Lower lobe of right lung (tissue), 2 donors: ENCODE measurements at regions not wholly inside any gene's neighbourhood (a gene's known extent, or its start where the extent isn't known, plus 50 kb on each side); places are given as distances from the start of the nearest gene placed in this dataset.

Experiments
- ATAC-seq, 2 donors: fragments of 200-7000 bp; cut with Tn5 transposase; one replicate each; pipeline ENCODE4 v1.9.1; 2020 to 2022; ENCODE audit warnings: mild to moderate bottlenecking in 2 of 2, moderate library complexity in 2 of 2
- DNase-seq: peaks from one replicate; pipeline ENCODE4 v3.0.0-alpha.2; 2020
- H3K27ac ChIP-seq: fragments of 200-600 bp; one replicate; pipeline ENCODE4 v1.8.0; 2022
- H3K27me3 ChIP-seq: fragments of 200-600 bp; one replicate; pipeline ENCODE4 v1.8.0; 2022; ENCODE audit warnings: low read depth
- H3K36me3 ChIP-seq: fragments of 200-600 bp; one replicate; pipeline ENCODE4 v1.8.0; 2022; ENCODE audit warnings: mild to moderate bottlenecking
- H3K4me1 ChIP-seq: fragments of 200-600 bp; one replicate; pipeline ENCODE4 v1.8.0; 2022
- H3K4me3 ChIP-seq: fragments of 200-600 bp; one replicate; pipeline ENCODE4 v1.8.0; 2022; ENCODE audit warnings: mild to moderate bottlenecking
- H3K9me3 ChIP-seq: fragments of 200-600 bp; one replicate; pipeline ENCODE4 v1.8.0; 2022
- intact Hi-C: fragments of 100-400 bp; cut with DNase I; formaldehyde crosslinking; loops from one replicate; pipeline ENCODE4 v1.11.0; 2022
- TF ChIP-seq, protein P1 (sequence below): fragments of 200-600 bp; IDR thresholded peaks from one replicate; pipeline ENCODE4 v1.8.0; 2022; ENCODE audit warnings: antibody characterized with exemption, mild to moderate bottlenecking
- donor health status: DM: no; HTN: yes; CAD: no; lungs with severe emphysema.

DNA sequence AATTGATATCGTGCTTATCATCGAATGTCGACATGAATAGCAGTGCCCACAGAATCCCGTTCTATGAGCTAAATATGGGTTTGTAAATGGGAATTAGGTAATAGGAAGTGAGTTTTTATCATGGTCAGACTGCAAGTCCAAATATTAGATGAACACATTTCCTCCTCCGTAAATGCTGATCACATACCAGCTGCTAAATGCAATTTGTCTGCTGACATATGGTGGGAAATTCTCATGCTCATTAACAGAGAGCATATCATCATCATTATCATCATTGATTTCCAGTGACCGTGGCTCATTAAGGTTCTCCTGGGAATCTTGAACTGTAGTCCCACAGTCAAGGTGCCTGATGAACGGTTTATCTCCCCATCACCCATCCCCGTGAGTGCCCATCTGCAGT is 998.8 kb upstream of the TMEM132C start:
- Histone ChIP-seq H3K4me3 (no peak overlapping the region), H3K36me3 (no peaks in the 10 kb centered on the region), H3K9me3 (no peaks in the 10 kb centered on the region), H3K4me1 (no peaks in the 10 kb centered on the region), H3K27me3 (no peaks in the 10 kb centered on the region), H3K27ac (no peak overlapping the region)
- ATAC-seq (no peak), DNase-seq (no peak)
- TF ChIP-seq, protein P1, sequence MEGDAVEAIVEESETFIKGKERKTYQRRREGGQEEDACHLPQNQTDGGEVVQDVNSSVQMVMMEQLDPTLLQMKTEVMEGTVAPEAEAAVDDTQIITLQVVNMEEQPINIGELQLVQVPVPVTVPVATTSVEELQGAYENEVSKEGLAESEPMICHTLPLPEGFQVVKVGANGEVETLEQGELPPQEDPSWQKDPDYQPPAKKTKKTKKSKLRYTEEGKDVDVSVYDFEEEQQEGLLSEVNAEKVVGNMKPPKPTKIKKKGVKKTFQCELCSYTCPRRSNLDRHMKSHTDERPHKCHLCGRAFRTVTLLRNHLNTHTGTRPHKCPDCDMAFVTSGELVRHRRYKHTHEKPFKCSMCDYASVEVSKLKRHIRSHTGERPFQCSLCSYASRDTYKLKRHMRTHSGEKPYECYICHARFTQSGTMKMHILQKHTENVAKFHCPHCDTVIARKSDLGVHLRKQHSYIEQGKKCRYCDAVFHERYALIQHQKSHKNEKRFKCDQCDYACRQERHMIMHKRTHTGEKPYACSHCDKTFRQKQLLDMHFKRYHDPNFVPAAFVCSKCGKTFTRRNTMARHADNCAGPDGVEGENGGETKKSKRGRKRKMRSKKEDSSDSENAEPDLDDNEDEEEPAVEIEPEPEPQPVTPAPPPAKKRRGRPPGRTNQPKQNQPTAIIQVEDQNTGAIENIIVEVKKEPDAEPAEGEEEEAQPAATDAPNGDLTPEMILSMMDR = no peak
- intact Hi-C loops = no loop called here

DNA sequence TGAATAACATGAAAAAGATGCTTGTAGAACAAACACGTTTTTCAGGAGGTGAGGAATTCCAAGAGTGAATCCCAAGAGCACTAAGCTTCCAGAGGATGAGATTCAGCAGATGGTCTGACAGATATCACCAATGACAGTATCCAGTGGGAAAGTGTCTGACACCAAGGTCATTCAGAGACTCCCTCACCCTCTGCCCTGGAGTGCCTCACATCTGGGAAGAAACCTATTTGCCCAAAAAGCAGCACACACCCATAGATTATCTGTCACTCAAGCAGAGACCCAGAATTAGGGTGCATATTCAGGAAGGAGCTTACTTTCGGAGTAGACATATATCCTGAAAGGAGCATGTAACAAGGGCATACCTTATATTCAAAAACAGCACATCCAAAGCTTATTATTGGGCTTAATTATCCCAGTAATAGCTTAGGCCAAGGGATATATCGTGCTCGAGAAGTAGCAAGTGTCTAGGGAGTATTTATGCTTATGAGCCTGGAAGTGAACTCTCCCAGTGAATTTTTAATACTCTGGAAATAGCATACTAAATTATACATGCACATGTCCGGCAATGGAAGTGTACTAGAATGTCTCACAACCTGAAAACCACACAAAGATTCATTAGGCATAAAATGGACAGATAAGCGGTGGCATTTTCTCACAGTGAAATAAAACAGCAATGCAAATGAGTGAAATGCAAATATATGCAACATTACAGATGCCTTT is 998.1 kb upstream of the TMEM132C start:
- Histone ChIP-seq H3K4me1 (no peaks in the 10 kb centered on the region), H3K4me3 (no peak overlapping the region), H3K27me3 (no peaks in the 10 kb centered on the region), H3K27ac (no peak overlapping the region), H3K36me3 (no peaks in the 10 kb centered on the region), H3K9me3 (no peaks in the 10 kb centered on the region)
- DNase-seq (no peak), ATAC-seq (no peak)
- TF ChIP-seq, protein P1 = no peak
- intact Hi-C loops = no loop called here

DNA sequence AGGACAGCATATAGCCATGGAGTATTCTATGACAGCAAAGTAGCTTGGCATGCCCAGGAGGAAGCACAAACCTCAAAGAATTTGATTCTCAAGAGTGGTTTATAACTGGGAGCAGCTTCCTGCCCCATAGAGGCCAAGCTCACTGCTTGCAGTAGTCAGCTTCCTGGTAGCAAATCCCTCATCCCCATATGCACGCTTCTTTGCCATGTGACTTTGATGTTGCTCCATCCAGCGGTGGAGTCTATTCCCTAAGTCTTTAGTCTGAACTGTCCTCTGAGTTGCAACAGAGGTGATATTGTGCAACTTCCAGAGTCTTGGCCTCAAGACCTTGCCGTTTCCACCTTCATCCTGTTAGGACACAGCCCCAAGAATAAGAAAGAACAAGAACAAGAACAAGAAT is 996.8 kb upstream of the TMEM132C start:
- DNase-seq (no peak), ATAC-seq (peak; percentile 58 to 65)
- Histone ChIP-seq H3K36me3 (no peaks in the 10 kb centered on the region), H3K4me1 (no peaks in the 10 kb centered on the region), H3K27ac (no peak overlapping the region), H3K27me3 (no peaks in the 10 kb centered on the region), H3K9me3 (no peaks in the 10 kb centered on the region), H3K4me3 (no peak overlapping the region)
- TF ChIP-seq, protein P1 = no peak
- intact Hi-C loops = no loop called here

DNA sequence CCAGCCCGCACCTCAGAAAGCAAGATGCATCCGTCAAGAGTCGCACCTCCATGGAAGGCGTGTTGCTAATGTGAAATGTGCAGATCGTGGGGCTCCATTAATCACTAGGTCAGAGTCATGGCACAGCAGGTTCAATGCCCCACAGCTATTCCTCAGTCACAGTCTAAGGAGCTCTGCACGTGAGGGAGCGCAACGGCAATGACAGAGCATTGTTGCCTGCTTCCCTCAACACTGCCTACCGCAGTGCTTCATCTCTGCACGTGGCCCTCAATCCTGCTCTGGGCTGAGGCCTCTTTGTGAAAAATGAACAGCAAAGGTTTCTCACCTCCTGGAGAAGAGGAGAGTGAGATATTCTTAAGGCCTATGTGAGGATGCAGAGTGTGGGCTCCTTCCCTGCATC is 995.2 kb upstream of the TMEM132C start:
- H3K4me1 ChIP-seq = no peaks in the 10 kb centered on the region
- no peak overlapping the region for H3K4me3 ChIP-seq
- H3K27me3 ChIP-seq = no peaks in the 10 kb centered on the region
- H3K36me3 ChIP-seq = no peaks in the 10 kb centered on the region
- DNase-seq = no peak
- no peak for ATAC-seq
- no peak overlapping the region for H3K27ac ChIP-seq
- intact Hi-C loops = no loop called here
- TF ChIP-seq, protein P1 = no peak
- H3K9me3 ChIP-seq = no peaks in the 10 kb centered on the region

DNA sequence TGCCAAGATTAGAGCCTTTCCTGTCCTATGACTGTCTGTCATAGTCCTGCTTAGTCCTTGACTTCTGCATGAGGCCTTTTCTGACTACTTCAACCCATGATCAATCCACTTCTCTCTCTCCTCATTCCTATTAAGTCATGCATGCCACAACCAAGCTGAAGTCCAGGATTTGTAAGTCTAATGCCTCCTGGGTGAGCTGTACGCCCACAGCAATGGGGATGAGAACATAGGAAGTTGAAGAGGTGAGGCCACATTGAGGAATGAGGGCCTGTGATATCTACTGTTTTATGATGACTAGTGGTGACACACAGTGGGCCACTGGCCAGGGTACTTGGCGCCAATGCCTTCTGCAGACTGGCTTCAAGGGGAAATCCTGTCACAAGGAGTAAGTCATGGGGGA is 994.1 kb upstream of the TMEM132C start:
- Histone ChIP-seq H3K4me1 (no peaks in the 10 kb centered on the region), H3K27me3 (no peaks in the 10 kb centered on the region), H3K27ac (no peak overlapping the region), H3K9me3 (no peaks in the 10 kb centered on the region), H3K36me3 (no peaks in the 10 kb centered on the region), H3K4me3 (no peak overlapping the region)
- ATAC-seq (no peak), DNase-seq (no peak)
- intact Hi-C loops = no loop called here
- TF ChIP-seq, protein P1 = no peak
